K562 (cell line): ENCODE measurements at regions not wholly inside any gene's neighbourhood (a gene's known extent, or its start where the extent isn't known, plus 50 kb on each side); places are given as distances from the start of the nearest gene placed in this dataset.

Experiments
- ATAC-seq: fragments of 200-7000 bp; cut with Tn5 transposase; 3 replicates; pipeline ENCODE4 v1.9.1; 2020; ENCODE audit warnings: moderate library complexity
- BruUV-seq: library from RNA; stranded (reverse); fragments of 400-500 nt; replicated peaks from 2 replicates; lab custom pipeline; 2021; lab: Mats Ljungman, UMichigan
- CTCF ChIA-PET: fragments of 300-600 bp; formaldehyde crosslinking; extraction: SDS; loops from one replicate; lab custom pipeline; 2021; ENCODE audit warnings: low intra/inter-chr PET ratio; lab: Yijun Ruan, JAX
- POLR2A ChIA-PET: fragments of 300-600, 350-650 bp; sonication (Branson Sonifier 250); formaldehyde crosslinking; extraction: SDS; loops from one replicate; lab custom pipeline; 2021; ENCODE audit warnings: antibody characterized with exemption, inconsistent platforms; lab: Yijun Ruan, JAX
- DNase-seq, 4 experiments: peaks; one replicate each; pipeline versions ENCODE4 v3.0.0 to v3.0.0-alpha.2; 2011 to 2018; ENCODE audit warnings: low spot score in 3 of 4, mixed read lengths in 3 of 4; ENCODE audit errors: extremely low read depth in 1 of 4
- FAIRE-seq: peaks from 2 replicates; lab custom pipeline; 2011; peaks lifted over from hg19 to GRCh38; lab: Jason Lieb, UNC
- H2AFZ ChIP-seq: 2 replicates; pipeline ENCODE4 v1.6.0; 2011; ENCODE audit warnings: low read depth, low read length, control low read depth, inconsistent platforms
- H3K27ac ChIP-seq: fragments of 200-600 bp; 3 replicates; pipeline ENCODE4 v1.8.0; 2011; ENCODE audit warnings: low read depth, mild to moderate bottlenecking, control low read depth, inconsistent platforms, low read length, moderate library complexity, mixed read lengths; ENCODE audit errors: extremely low read depth
- H3K27me3 ChIP-seq, 2 experiments: fragments of 300-600 bp in 1 of 2; 2 replicates in 1 of 2; 3 replicates in 1 of 2; pipeline versions ENCODE4 v1.6.0 to v1.8.0; 2011; ENCODE audit warnings: inconsistent platforms in 2 of 2, low read length in 2 of 2, mild to moderate bottlenecking in 1 of 2, mixed read lengths in 1 of 2, moderate library complexity in 1 of 2; ENCODE audit not compliant: control insufficient read depth in 2 of 2, insufficient read depth in 2 of 2
- H3K36me3 ChIP-seq: fragments of 300-600 bp; 3 replicates; pipeline ENCODE4 v1.8.0; 2011; ENCODE audit warnings: mild to moderate bottlenecking, low read length, inconsistent platforms; ENCODE audit not compliant: control insufficient read depth, insufficient read depth
- H3K4me1 ChIP-seq, 2 experiments: fragments of 200-600 bp in 1 of 2; replicated peaks in 1 of 2; 2 replicates in 1 of 2; 3 replicates in 1 of 2; pipeline versions ENCODE4 v1.5.1 to v1.8.0; 2011; ENCODE audit warnings: inconsistent platforms in 2 of 2, low read length in 2 of 2, mild to moderate bottlenecking in 1 of 2, mixed read lengths in 1 of 2, moderate library complexity in 1 of 2; ENCODE audit not compliant: control insufficient read depth in 2 of 2, insufficient read depth in 2 of 2
- H3K4me2 ChIP-seq: 2 replicates; pipeline ENCODE4 v1.6.1; 2011; ENCODE audit warnings: low read length, control low read depth, inconsistent platforms, mixed read lengths; ENCODE audit not compliant: insufficient read depth
- H3K4me3 ChIP-seq: fragments of 200-600 bp; sonication (generic), shearing (Covaris generic); 2 replicates; pipeline ENCODE4 v1.5.1; 2016; ENCODE audit warnings: control low read depth, inconsistent platforms
- H3K79me2 ChIP-seq: fragments of 200-600 bp; 3 replicates; pipeline ENCODE4 v1.8.0; 2011; ENCODE audit warnings: low read length, inconsistent platforms; ENCODE audit not compliant: control insufficient read depth, insufficient read depth
- H3K9ac ChIP-seq, 2 experiments: 2 replicates each; pipeline versions ENCODE4 v1.6.0 to v1.6.1; 2011; ENCODE audit warnings: low read depth in 2 of 2, low read length in 2 of 2, control low read depth in 1 of 2, inconsistent platforms in 1 of 2, mild to moderate bottlenecking in 1 of 2, mixed read lengths in 1 of 2; ENCODE audit not compliant: insufficient read depth in 1 of 2
- H3K9me1 ChIP-seq: one replicate; pipeline ENCODE4 v1.6.0; 2011; ENCODE audit warnings: inconsistent platforms, mild to moderate bottlenecking, low read length, moderate library complexity; ENCODE audit not compliant: control insufficient read depth, insufficient read depth
- H3K9me3 ChIP-seq: replicated peaks from 2 replicates; pipeline ENCODE4 v1.5.1; 2011; ENCODE audit warnings: low read depth, low read length, inconsistent platforms; ENCODE audit not compliant: control insufficient read depth, insufficient read depth
- H4K20me1 ChIP-seq: replicated peaks from 2 replicates; pipeline ENCODE4 v1.6.1; 2011; ENCODE audit warnings: low read length, inconsistent platforms, mixed read lengths; ENCODE audit not compliant: control insufficient read depth, insufficient read depth
- ADNP ChIP-seq: fragments of 200-800 bp; sonication (Bioruptor generic); IDR thresholded peaks from 2 replicates; pipeline ENCODE4 v1.6.1; 2016; ENCODE audit warnings: missing genetic modification characterization, missing compliant biosample characterization
- BRD9 ChIP-seq: fragments of 450-650 bp; IDR thresholded peaks from 2 replicates; pipeline ENCODE4 v1.6.1; 2018; ENCODE audit warnings: low read depth; ENCODE audit not compliant: partially characterized antibody
- DEAF1 ChIP-seq: fragments of 450-650 bp; formaldehyde crosslinking; IDR thresholded peaks from 2 replicates; pipeline ENCODE4 v1.4.0; 2020; ENCODE audit warnings: mild to moderate bottlenecking, moderate library complexity
- E2F4 ChIP-seq: sonication (generic); formaldehyde crosslinking; IDR thresholded peaks from 2 replicates; pipeline ENCODE4 v1.8.0; 2022; ENCODE audit warnings: mild to moderate bottlenecking, low read depth, missing genetic modification reagents
- MAZ ChIP-seq, 2 experiments: fragments of 450-650 bp in 1 of 2; sonication (generic) in 1 of 2; formaldehyde crosslinking; IDR thresholded peaks in 1 of 2; conservative IDR thresholded peaks in 1 of 2; 2 replicates each; pipeline versions ENCODE4 v1.4.0 to v1.5.0; 2020; ENCODE audit warnings: mild to moderate bottlenecking in 1 of 2, missing genetic modification reagents in 1 of 2
- NR3C1 ChIP-seq: sonication (generic); formaldehyde crosslinking; IDR thresholded peaks from 2 replicates; pipeline ENCODE4 v1.8.1; 2022; ENCODE audit warnings: missing genetic modification reagents
- PRMT5 ChIP-seq: sonication (generic); formaldehyde crosslinking; IDR thresholded peaks from 2 replicates; pipeline ENCODE4 v1.5.0; 2020; ENCODE audit warnings: missing genetic modification reagents
- PRPF4 ChIP-seq: fragments of 200-400 bp; formaldehyde crosslinking; IDR thresholded peaks from one replicate; pipeline ENCODE4 v1.6.1; 2017; ENCODE audit warnings: low read length, low read depth, mild to moderate bottlenecking; ENCODE audit not compliant: insufficient read depth, poor library complexity, severe bottlenecking
- SRF ChIP-seq, 2 experiments: fragments of 250-450, 450-650 bp in 1 of 2; sonication (Bioruptor Pico) in 1 of 2; sonication (generic) in 1 of 2; formaldehyde crosslinking; IDR thresholded peaks; 2 replicates each; pipeline versions ENCODE4 v1.5.0 to v1.5.1; 2020 to 2022; ENCODE audit warnings: mild to moderate bottlenecking in 1 of 2, missing genetic modification reagents in 1 of 2
- TAF9B ChIP-seq: fragments of 450-650 bp; IDR thresholded peaks from 2 replicates; pipeline ENCODE4 v1.6.1; 2018; ENCODE audit warnings: mild to moderate bottlenecking; ENCODE audit not compliant: partially characterized antibody
- ZNF134 ChIP-seq: fragments of 250-450 bp; sonication (Bioruptor Pico); conservative IDR thresholded peaks from 2 replicates; pipeline ENCODE4 v1.4.0; 2020
- ZNF212 ChIP-seq: fragments of 450-650 bp; formaldehyde crosslinking; IDR thresholded peaks from 2 replicates; pipeline ENCODE4 v1.4.0; 2020; ENCODE audit warnings: mild to moderate bottlenecking
- ZNF57 ChIP-seq: fragments of 450-650 bp; formaldehyde crosslinking; IDR thresholded peaks from 2 replicates; pipeline ENCODE4 v1.4.0; 2020; ENCODE audit warnings: mild to moderate bottlenecking, moderate library complexity
- ZNF77 ChIP-seq: fragments of 250-450 bp; sonication (Bioruptor Pico); IDR thresholded peaks from 2 replicates; pipeline ENCODE4 v1.5.0; 2020
- ZNF830 ChIP-seq: fragments of 250-450 bp; sonication (Bioruptor Pico); IDR thresholded peaks from 2 replicates; pipeline ENCODE4 v1.5.0; 2021; ENCODE audit warnings: mild to moderate bottlenecking
- WGBS: fragments of 100-300 bp; shearing (Covaris generic); methylation state at CpG from one replicate; pipeline ENCODE4 v1.1.6; 2016; ENCODE audit warnings: low coverage, mixed read lengths; ENCODE audit not compliant: insufficient coverage; ENCODE audit errors: missing lambda C conversion rate; 5-methylcytosine and 5-hydroxymethylcytosine counted together
- in situ Hi-C: fragments of 300-500 bp; cut with MboI; formaldehyde crosslinking; loops from 4 replicates; pipeline ENCODE4 v1.15.0; 2018; ENCODE audit warnings: inconsistent platforms, mixed read lengths
- intact Hi-C: fragments of 100-400 bp; cut with micrococcal nuclease; formaldehyde crosslinking; loops from 2 replicates; pipeline ENCODE4 v1.14.2; 2022

GRCh38 chr13:34638897-34639296 is 303.2 kb upstream of the NBEA start:
- no peaks in the 10 kb centered on the region for H4K20me1 ChIP-seq
- no peaks in the 10 kb centered on the region for H3K27me3 ChIP-seq
- FAIRE-seq (no peak), DNase-seq (no peak), ATAC-seq (no peak)
- CTCF ChIA-PET = no interaction called here
- intact Hi-C loops = no loop called here
- H3K9ac ChIP-seq = no peak overlapping the region
- H2AFZ ChIP-seq = no peak overlapping the region
- no peaks in the 10 kb centered on the region for H3K79me2 ChIP-seq
- no peaks in the 10 kb centered on the region for H3K36me3 ChIP-seq
- H3K9me3 ChIP-seq = no peaks in the 10 kb centered on the region
- TF ChIP-seq E2F4 (CRISPR knock-in tag) (no peak), ZNF134 (CRISPR knock-in tag) (no peak), MAZ (CRISPR knock-in tag; conservative IDR thresholded peaks at IDR 0.05 in 1 of 2, IDR thresholded peaks at IDR 0.05 in 1 of 2) (no peak), NR3C1 (no peak), DEAF1 (CRISPR knock-in tag) (no peak), ZNF57 (CRISPR knock-in tag) (no peak), SRF (CRISPR knock-in tag; IDR thresholded peaks at IDR 0.05) (no peak), ZNF830 (CRISPR knock-in tag) (no peak), ZNF212 (CRISPR knock-in tag) (no peak), BRD9 (no peak), TAF9B (no peak), PRPF4 (no peak), ADNP (tag) (no peak), PRMT5 (CRISPR knock-in tag) (no peak), ZNF77 (no peak)
- no peak overlapping the region for H3K27ac ChIP-seq
- no peaks in the 10 kb centered on the region for H3K9me1 ChIP-seq
- H3K4me1 ChIP-seq = no peaks in the 10 kb centered on the region
- in situ Hi-C loops = no loop called here
- no peak overlapping the region for H3K4me3 ChIP-seq
- WGBS = 0% methylated on average over 1 of the region's 2 CpGs
- no peak overlapping the region for H3K4me2 ChIP-seq
- no TSS peak for BruUV-seq
- POLR2A ChIA-PET = no interaction called here
